Lower leg skin (tissue), 4 donors: ENCODE measurements at regions not wholly inside any gene's neighbourhood (a gene's known extent, or its start where the extent isn't known, plus 50 kb on each side); places are given as distances from the start of the nearest gene placed in this dataset.
"Not testable (repeated sequence)": the region's sequence is repeated elsewhere in the genome, so short reads cannot be mapped to it uniquely, and the experiment has no call there.

Experiments
- DNase-seq, 2 donors: peaks; one replicate each; pipeline ENCODE4 v3.0.0-alpha.2; 2019; ENCODE audit warnings: low spot score in 2 of 2
- H3K4me3 ChIP-seq: fragments of 200-600 bp; sonication (generic); 2 replicates; pipeline ENCODE4 v1.5.1; 2017; ENCODE audit warnings: mild to moderate bottlenecking, low read depth; ENCODE audit not compliant: poor library complexity, severe bottlenecking
- POLR2A ChIP-seq, 2 donors: fragments of 450-650 bp; IDR thresholded peaks; one replicate each; pipeline ENCODE4 v1.6.1; 2016 to 2017; ENCODE audit warnings: antibody characterized with exemption in 2 of 2, mild to moderate bottlenecking in 1 of 2, moderate library complexity in 1 of 2
- WGBS, 2 donors: methylation state at CpG; one replicate each; pipeline ENCODE4 v1.1.5; 2018; 5-methylcytosine and 5-hydroxymethylcytosine counted together
- intact Hi-C: fragments of 100-400 bp; cut with DNase I; formaldehyde crosslinking; loops from one replicate; pipeline ENCODE4 v1.15.0; 2023; ENCODE audit warnings: low total_unique reads
- TF ChIP-seq, protein P1 (sequence below), 3 donors: fragments of 450-650 bp; IDR thresholded peaks; one replicate each; pipeline ENCODE4 v1.5.1; 2016; ENCODE audit warnings: antibody characterized with exemption in 3 of 3, mild to moderate bottlenecking in 3 of 3, moderate library complexity in 2 of 3

DNA sequence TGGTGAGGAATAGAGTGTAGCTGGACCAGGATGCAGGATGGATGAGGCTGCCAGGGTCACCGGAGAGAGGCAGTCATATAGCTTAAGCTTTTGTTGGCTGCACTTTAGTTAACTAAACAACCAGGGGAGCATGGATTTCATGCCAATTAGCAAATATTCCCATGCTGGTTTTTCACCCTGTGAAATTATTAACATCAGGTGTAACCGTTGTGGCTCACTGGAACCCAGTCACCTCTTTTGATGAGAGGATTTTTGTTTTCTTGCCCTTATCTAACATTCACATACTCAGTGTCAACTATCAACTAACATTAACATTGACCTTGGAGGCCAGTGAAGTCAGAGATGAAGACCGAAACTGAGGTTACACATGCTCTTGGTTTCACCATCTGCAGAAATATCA, 97.2 kb upstream of the BASP1 start:
- intact Hi-C loops: no loop called here

DNA sequence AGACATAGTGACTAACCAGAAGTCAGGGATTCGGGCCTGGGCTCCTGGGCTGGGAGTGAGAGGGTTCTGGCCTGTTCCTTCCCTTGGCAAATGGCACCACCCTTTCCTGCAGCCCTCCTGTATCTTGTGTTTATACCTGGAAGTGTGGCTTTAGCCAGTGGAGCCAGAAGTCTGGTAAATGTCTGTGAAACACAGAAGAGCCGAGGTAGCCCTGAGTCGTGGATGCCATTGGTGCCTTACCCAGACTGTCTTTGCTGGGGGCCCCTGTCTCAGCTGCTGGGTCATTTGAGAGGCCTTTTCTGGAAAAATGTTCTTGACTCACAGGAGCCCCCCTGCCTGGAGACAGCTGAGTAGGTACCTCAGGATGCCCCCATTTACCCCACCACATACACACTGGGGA, 95.7 kb upstream of the BASP1 start:
- intact Hi-C loops: no loop called here
- no peak overlapping the region for H3K4me3 ChIP-seq
- no peak for TF ChIP-seq POLR2A (IDR thresholded peaks at IDR 0.05)
- TF ChIP-seq, protein P1, sequence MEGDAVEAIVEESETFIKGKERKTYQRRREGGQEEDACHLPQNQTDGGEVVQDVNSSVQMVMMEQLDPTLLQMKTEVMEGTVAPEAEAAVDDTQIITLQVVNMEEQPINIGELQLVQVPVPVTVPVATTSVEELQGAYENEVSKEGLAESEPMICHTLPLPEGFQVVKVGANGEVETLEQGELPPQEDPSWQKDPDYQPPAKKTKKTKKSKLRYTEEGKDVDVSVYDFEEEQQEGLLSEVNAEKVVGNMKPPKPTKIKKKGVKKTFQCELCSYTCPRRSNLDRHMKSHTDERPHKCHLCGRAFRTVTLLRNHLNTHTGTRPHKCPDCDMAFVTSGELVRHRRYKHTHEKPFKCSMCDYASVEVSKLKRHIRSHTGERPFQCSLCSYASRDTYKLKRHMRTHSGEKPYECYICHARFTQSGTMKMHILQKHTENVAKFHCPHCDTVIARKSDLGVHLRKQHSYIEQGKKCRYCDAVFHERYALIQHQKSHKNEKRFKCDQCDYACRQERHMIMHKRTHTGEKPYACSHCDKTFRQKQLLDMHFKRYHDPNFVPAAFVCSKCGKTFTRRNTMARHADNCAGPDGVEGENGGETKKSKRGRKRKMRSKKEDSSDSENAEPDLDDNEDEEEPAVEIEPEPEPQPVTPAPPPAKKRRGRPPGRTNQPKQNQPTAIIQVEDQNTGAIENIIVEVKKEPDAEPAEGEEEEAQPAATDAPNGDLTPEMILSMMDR (IDR thresholded peaks at IDR 0.05): no peak
- WGBS, 2 donors: 84 to 100% methylated on average over 3 of the region's 3 CpGs
- DNase-seq: no peak

More for the DNA sequence above, 97.2 kb upstream of the BASP1 start:
- DNase-seq: no peak
- no peak overlapping the region for H3K4me3 ChIP-seq
- TF ChIP-seq, protein P1 (IDR thresholded peaks at IDR 0.05): no peak
- no peak for TF ChIP-seq POLR2A (IDR thresholded peaks at IDR 0.05)
- 87 to 92% methylated on average over 3 of the region's 3 CpGs for WGBS, 2 donors

DNA sequence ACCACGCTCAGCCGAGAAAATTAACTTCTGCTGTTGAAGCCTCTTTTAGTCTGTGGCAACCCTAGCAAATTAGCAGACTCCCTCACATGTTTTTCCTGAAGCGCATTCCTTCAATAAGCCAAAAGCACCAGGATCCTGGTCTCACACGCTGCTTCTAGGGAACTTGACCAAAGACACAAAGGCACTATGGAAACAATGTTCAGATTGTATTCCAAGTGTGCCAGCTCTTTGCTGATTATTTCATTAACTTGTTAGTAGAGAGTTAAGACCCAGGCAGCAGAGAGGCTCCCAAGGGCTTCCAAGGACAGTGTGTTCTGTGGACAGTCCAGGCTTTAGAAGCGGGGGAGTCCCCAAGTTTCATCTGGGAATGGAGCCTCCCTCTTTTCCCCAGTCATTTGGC, 94.4 kb upstream of the BASP1 start:
- WGBS, 2 donors: 59 to 64% methylated on average over 5 of the region's 5 CpGs
- peak in 1 of 2 donors; percentile 38 for DNase-seq
- TF ChIP-seq, protein P1 (IDR thresholded peaks at IDR 0.05): no peak
- TF ChIP-seq POLR2A (IDR thresholded peaks at IDR 0.05): no peak
- H3K4me3 ChIP-seq: no peak overlapping the region
- intact Hi-C loops: no loop called here

DNA sequence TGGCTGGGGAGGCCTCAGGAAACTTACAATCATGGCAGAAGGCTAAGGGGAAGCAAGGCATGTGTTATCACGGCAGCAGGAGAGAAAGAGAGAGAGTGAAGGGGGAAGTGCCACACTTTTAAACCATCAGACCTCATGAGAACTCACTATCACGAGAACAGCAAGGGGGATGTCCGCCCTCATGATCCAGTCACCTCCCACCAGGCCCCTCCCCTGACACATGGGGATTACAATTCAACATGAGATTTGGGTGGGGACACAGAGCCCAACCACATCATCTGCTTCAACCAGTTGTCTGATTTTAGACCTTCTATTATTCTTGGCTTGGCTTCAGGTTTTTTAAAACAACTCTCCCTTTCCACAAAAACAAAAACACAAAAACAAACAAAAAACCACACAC, 93.7 kb upstream of the BASP1 start:
- DNase-seq, intact Hi-C loops, H3K4me3 ChIP-seq: not testable (repeated sequence)
- 71 to 85% methylated on average over 3 of the region's 3 CpGs for WGBS, 2 donors

DNA sequence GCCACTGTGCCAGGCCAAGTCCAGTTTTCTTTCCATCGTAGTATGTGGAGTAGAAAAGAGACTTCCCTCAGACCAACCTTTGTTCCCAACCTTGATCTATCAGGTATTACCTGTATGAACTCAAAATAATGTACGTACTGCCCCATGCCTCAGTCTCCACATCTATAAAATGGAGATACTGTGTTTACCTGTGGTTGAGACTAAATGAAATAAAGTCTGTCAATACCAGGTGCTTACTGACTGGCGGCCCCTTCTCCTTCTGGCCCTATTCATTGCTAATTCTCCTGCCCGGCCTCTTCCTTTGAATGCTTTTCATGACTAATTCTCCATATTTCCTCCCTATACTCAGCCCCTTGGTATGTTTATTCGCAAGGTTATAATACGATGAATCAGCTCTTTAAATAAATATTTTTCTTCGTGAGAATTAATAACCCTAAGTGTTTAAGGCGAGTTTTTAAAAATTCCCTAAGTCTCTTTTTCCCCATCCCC, 89.6 kb upstream of the BASP1 start:
- no peak for TF ChIP-seq POLR2A (IDR thresholded peaks at IDR 0.05)
- TF ChIP-seq, protein P1 (IDR thresholded peaks at IDR 0.05): no peak
- DNase-seq: no peak
- 92 to 96% methylated on average over 8 of the region's 8 CpGs for WGBS, 2 donors
- H3K4me3 ChIP-seq: no peak overlapping the region
- intact Hi-C loops: no loop called here

DNA sequence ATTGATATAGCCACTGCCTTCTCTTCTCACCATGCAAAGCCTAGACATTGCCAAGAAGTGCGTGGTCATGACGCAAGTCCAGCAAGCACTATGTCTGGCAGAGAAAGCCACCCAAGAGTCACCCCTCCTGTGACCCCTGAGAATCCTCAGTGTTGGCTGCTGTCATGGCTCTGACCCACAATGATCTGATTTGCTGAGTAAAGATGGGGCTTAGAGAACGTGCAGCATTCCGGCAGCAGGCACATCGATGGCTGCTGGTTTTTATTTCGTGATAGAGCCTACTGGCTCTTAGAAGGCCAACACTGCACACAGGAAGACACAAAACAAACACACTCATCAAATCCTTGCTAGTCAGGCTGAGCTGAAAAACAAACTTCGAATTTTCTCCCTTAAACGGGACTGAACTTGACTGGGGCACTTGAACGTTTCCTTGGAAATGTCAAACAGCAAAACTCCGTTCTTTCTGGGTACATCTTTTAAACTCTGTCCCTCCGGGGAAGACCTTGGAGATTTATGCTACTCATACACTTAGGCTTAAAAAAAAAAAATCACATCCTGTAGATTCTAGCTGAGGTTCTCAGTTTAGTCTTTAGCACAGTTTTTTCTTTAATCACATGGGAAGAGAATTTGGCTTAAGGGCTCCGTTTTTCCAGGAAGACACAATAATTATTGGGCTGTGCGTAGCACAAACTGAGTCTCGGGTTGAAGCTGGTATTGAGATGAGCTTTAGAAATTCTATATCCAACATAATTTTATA, 88.2 kb upstream of the BASP1 start:
- 52 to 62% methylated on average over 14 of the region's 14 CpGs for WGBS, 2 donors
- DNase-seq: no peak
- no peak for TF ChIP-seq POLR2A (IDR thresholded peaks at IDR 0.05)
- TF ChIP-seq, protein P1 (IDR thresholded peaks at IDR 0.05): no peak
- intact Hi-C loops: no loop called here
- H3K4me3 ChIP-seq: no peak overlapping the region

DNA sequence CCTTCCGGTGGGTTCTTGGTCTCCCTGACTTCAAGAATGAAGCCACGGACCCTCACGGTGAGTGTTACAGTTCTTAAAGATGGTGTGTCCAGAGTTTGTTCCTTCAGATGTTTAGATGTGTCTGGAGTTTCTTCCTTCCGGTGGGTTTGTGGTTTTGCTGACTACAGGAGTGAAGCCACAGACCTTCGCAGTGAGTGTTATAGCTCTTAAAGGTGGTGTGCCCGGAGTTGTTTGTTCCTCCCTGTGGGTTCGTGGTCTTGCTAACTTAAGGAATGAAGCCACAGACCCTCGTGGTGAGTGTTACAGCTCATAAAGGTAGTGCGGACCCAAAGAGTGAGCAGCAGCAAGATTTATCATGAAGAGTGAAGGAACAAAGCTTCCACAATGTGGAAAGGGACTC, 87.1 kb upstream of the BASP1 start:
- WGBS, 2 donors: 80 to 82% methylated on average over 9 of the region's 9 CpGs
- intact Hi-C loops, DNase-seq: not testable (repeated sequence)

More for the DNA sequence above, 87.1 kb upstream of the BASP1 start:
- H3K4me3 ChIP-seq: not testable (repeated sequence)
